IMR-90 (cell line): ENCODE measurements at regions not wholly inside any gene's neighbourhood (a gene's known extent, or its start where the extent isn't known, plus 50 kb on each side); places are given as distances from the start of the nearest gene placed in this dataset.

ENCODE experiments used
- ATAC-seq: fragments of 200-7000 bp; cut with Tn5 transposase; 2 replicates; pipeline ENCODE4 v1.9.1; 2020; ENCODE audit warnings: low read depth, mild to moderate bottlenecking, moderate library complexity
- BruUV-seq: library from RNA; stranded (reverse); fragments of 400-500 nt; replicated peaks from 2 replicates; lab custom pipeline; 2021; lab: Mats Ljungman, UMichigan
- CTCF ChIA-PET: fragments of 300-600 bp; formaldehyde crosslinking; extraction: SDS; loops from one replicate; lab custom pipeline; 2021; ENCODE audit warnings: antibody characterized with exemption; lab: Yijun Ruan, JAX
- POLR2A ChIA-PET: fragments of 300-600 bp; sonication (Branson Sonifier 250); formaldehyde crosslinking; loops from one replicate; lab custom pipeline; 2022; ENCODE audit warnings: antibody characterized with exemption; ENCODE audit not compliant: unreplicated experiment; lab: Charles Lee
- DNase-seq: peaks from one replicate; pipeline ENCODE4 v3.0.0; 2013
- H2AFZ ChIP-seq: replicated peaks from 2 replicates; pipeline ENCODE3; 2013; ENCODE audit warnings: low read length, mild to moderate bottlenecking; ENCODE audit not compliant: poor library complexity
- H2AK5ac ChIP-seq: 2 replicates; pipeline ENCODE4 v1.6.1; 2013; ENCODE audit warnings: low read depth, low read length, inconsistent platforms
- H2AK9ac ChIP-seq: replicated peaks from 2 replicates; pipeline ENCODE3; 2013; ENCODE audit warnings: mild to moderate bottlenecking, low read depth, low read length, moderate library complexity; ENCODE audit not compliant: poor library complexity
- H2BK120ac ChIP-seq: 2 replicates; pipeline ENCODE4 v1.6.1; 2013; ENCODE audit warnings: low read depth, low read length, inconsistent platforms
- H2BK15ac ChIP-seq: 3 replicates; pipeline ENCODE4 v1.6.1; 2013; ENCODE audit warnings: low read depth, low read length, inconsistent platforms
- H2BK20ac ChIP-seq: 2 replicates; pipeline ENCODE4 v1.6.1; 2013; ENCODE audit warnings: low read depth, mild to moderate bottlenecking, inconsistent platforms, low read length, moderate library complexity
- H2BK5ac ChIP-seq: 2 replicates; pipeline ENCODE4 v1.6.1; 2013; ENCODE audit warnings: mild to moderate bottlenecking, low read depth, low read length, inconsistent platforms; ENCODE audit not compliant: poor library complexity, severe bottlenecking
- H3K14ac ChIP-seq: replicated peaks from 2 replicates; pipeline ENCODE4 v1.6.1; 2013; ENCODE audit warnings: low read depth, low read length, inconsistent platforms
- H3K18ac ChIP-seq: 2 replicates; pipeline ENCODE4 v1.6.1; 2013; ENCODE audit warnings: low read depth, low read length, control low read depth
- H3K23ac ChIP-seq: 2 replicates; pipeline ENCODE4 v1.6.1; 2013; ENCODE audit warnings: low read depth, low read length, inconsistent platforms
- H3K27ac ChIP-seq: 2 replicates; pipeline ENCODE4 v1.5.1; 2013; ENCODE audit warnings: mild to moderate bottlenecking, control low read depth, low read length; ENCODE audit not compliant: insufficient read depth
- H3K27me3 ChIP-seq: 2 replicates; pipeline ENCODE4 v1.6.1; 2013; ENCODE audit warnings: low read length; ENCODE audit not compliant: control insufficient read depth, insufficient read depth
- H3K36me3 ChIP-seq: 2 replicates; pipeline ENCODE4 v1.6.1; 2013; ENCODE audit warnings: low read length, mixed read lengths; ENCODE audit not compliant: control insufficient read depth, insufficient read depth
- H3K4ac ChIP-seq: 2 replicates; pipeline ENCODE4 v1.6.1; 2013; ENCODE audit warnings: low read depth, low read length, inconsistent platforms
- H3K4me1 ChIP-seq: 2 replicates; pipeline ENCODE4 v1.6.1; 2013; ENCODE audit warnings: low read length, mixed read lengths; ENCODE audit not compliant: control insufficient read depth, insufficient read depth
- H3K4me2 ChIP-seq: 2 replicates; pipeline ENCODE4 v1.6.1; 2013; ENCODE audit warnings: low read depth, mild to moderate bottlenecking, control low read depth, low read length, moderate library complexity
- H3K4me3 ChIP-seq: 2 replicates; pipeline ENCODE4 v1.5.1; 2013; ENCODE audit warnings: low read depth, mild to moderate bottlenecking, control low read depth, low read length, moderate library complexity; ENCODE audit not compliant: insufficient read depth
- H3K56ac ChIP-seq: 2 replicates; pipeline ENCODE4 v1.6.1; 2013; ENCODE audit warnings: low read length, inconsistent platforms; ENCODE audit not compliant: insufficient read depth; ENCODE audit errors: extremely low read depth
- H3K79me1 ChIP-seq, 2 experiments: 2 replicates each; pipeline ENCODE4 v1.6.1; 2013; ENCODE audit warnings: low read length in 2 of 2, inconsistent platforms in 1 of 2, low read depth in 1 of 2
- H3K9ac ChIP-seq: 2 replicates; pipeline ENCODE4 v1.6.1; 2013; ENCODE audit warnings: low read depth, low read length, control low read depth
- H3K9me1 ChIP-seq: 2 replicates; pipeline ENCODE4 v1.6.1; 2013; ENCODE audit warnings: low read length, inconsistent platforms; ENCODE audit not compliant: insufficient read depth
- H3K9me3 ChIP-seq: 2 replicates; pipeline ENCODE4 v1.6.1; 2013; ENCODE audit warnings: low read length; ENCODE audit not compliant: control insufficient read depth, insufficient read depth
- H4K20me1 ChIP-seq: 2 replicates; pipeline ENCODE4 v1.6.1; 2013; ENCODE audit warnings: low read length, inconsistent platforms; ENCODE audit not compliant: insufficient read depth
- H4K5ac ChIP-seq: 2 replicates; pipeline ENCODE4 v1.6.1; 2013; ENCODE audit warnings: mild to moderate bottlenecking, low read depth, low read length, control low read depth
- H4K8ac ChIP-seq, 2 experiments: 2 replicates each; pipeline ENCODE4 v1.6.1; 2013; ENCODE audit warnings: low read depth in 2 of 2, low read length in 2 of 2, control low read depth in 1 of 2, inconsistent platforms in 1 of 2
- H4K91ac ChIP-seq: 2 replicates; pipeline ENCODE4 v1.6.1; 2013; ENCODE audit warnings: low read depth, low read length, inconsistent platforms; ENCODE audit not compliant: insufficient read depth
- CTCF ChIP-seq: conservative IDR thresholded peaks from 2 replicates; pipeline ENCODE4 v1.5.1; 2012; ENCODE audit warnings: mild to moderate bottlenecking, low read depth, low read length, improper control_type of control experiment
- FOS ChIP-seq: fragments of 150-350 bp; IDR thresholded peaks from 2 replicates; pipeline ENCODE4 v1.6.1; 2016; ENCODE audit warnings: low read depth, low read length
- MAFK ChIP-seq: IDR thresholded peaks from 2 replicates; pipeline ENCODE4 v1.6.1; 2012; ENCODE audit warnings: low read depth, low read length, improper control_type of control experiment
- RAD21 ChIP-seq: IDR thresholded peaks from 2 replicates; pipeline ENCODE4 v1.6.1; 2012; ENCODE audit warnings: low read length, improper control_type of control experiment
- RCOR1 ChIP-seq: IDR thresholded peaks from 2 replicates; pipeline ENCODE4 v1.6.1; 2012; ENCODE audit warnings: mild to moderate bottlenecking, low read length, improper control_type of control experiment; ENCODE audit not compliant: insufficient replicate concordance
- RFX5 ChIP-seq: IDR thresholded peaks from 2 replicates; pipeline ENCODE4 v1.8.0; 2012; ENCODE audit warnings: low read depth, mild to moderate bottlenecking, low read length, moderate library complexity
- USF2 ChIP-seq: fragments of 150-350 bp; IDR thresholded peaks from 2 replicates; pipeline ENCODE4 v1.6.1; 2017; ENCODE audit warnings: mild to moderate bottlenecking, antibody characterized with exemption, low read length, low read depth
- WGBS, 2 experiments: methylation state at CpG; one replicate each; pipeline versions ENCODE4 v1.1.5 to v1.1.7; 2013; ENCODE audit warnings: missing lambda C conversion rate in 2 of 2; ENCODE audit not compliant: insufficient read length in 1 of 2; ENCODE audit errors: extremely low coverage in 2 of 2; 5-methylcytosine and 5-hydroxymethylcytosine counted together
- dilution Hi-C: fragments of 300-500 bp; cut with HindIII; formaldehyde crosslinking; loops from one replicate; pipeline ENCODE4 v1.14.3; 2018; ENCODE audit warnings: low sequenced_read_pairs; ENCODE audit not compliant: unreplicated experiment
- in situ Hi-C: fragments of 300-500 bp; cut with MboI; formaldehyde crosslinking; loops from 3 replicates; pipeline ENCODE4 v1.14.3; 2019; ENCODE audit warnings: low sequenced_read_pairs, inconsistent platforms, mixed read lengths
- intact Hi-C: fragments of 100-400 bp; cut with micrococcal nuclease; formaldehyde crosslinking; loops from 2 replicates; pipeline ENCODE4 v1.10.0; 2022

- no peak overlapping the region for H3K4me3 ChIP-seq
- H3K18ac ChIP-seq, result no peak overlapping the region
- H3K79me1 ChIP-seq, result no peaks in the 10 kb centered on the region
- H3K36me3 ChIP-seq, result no peaks in the 10 kb centered on the region
- H2BK5ac ChIP-seq, result no peak overlapping the region
- H3K56ac ChIP-seq, result no peak overlapping the region
- H3K14ac ChIP-seq, result no peak overlapping the region
- no TSS peak for BruUV-seq
- H4K8ac ChIP-seq, result no peak overlapping the region
- no peak for DNase-seq
- no peak overlapping the region for H3K4ac ChIP-seq
- H4K20me1 ChIP-seq, result no peaks in the 10 kb centered on the region
- H4K91ac ChIP-seq, result no peak overlapping the region
- H2AFZ ChIP-seq, result no peak overlapping the region
- no peak overlapping the region for H2BK15ac ChIP-seq
- intact Hi-C loops, result no loop called here
- no peak for ATAC-seq
- no peaks in the 10 kb centered on the region for H3K4me1 ChIP-seq
- H3K27me3 ChIP-seq, result no peaks in the 10 kb centered on the region
- no peak overlapping the region for H2BK20ac ChIP-seq
- H3K9me3 ChIP-seq, result no peaks in the 10 kb centered on the region
- no peak overlapping the region for H2AK5ac ChIP-seq
- no peak overlapping the region for H2AK9ac ChIP-seq
- H3K23ac ChIP-seq, result no peak overlapping the region
- no peak overlapping the region for H3K27ac ChIP-seq
- no peak overlapping the region for H3K9ac ChIP-seq
- dilution Hi-C loops, result no loop called here
- in situ Hi-C loops, result no loop called here
- no peak overlapping the region for H3K4me2 ChIP-seq
- ChIA-PET CTCF (no interaction called here), POLR2A (no interaction called here)
- no peak overlapping the region for H4K5ac ChIP-seq
- no CpG with 5 or more reads among the region's 3 CpGs for WGBS, 2 experiments
- H2BK120ac ChIP-seq, result no peak overlapping the region
- no peaks in the 10 kb centered on the region for H3K9me1 ChIP-seq
- TF ChIP-seq RCOR1 (no peak), CTCF (no peak), RAD21 (no peak), MAFK (no peak), FOS (no peak), USF2 (no peak), RFX5 (no peak)
Observed at GRCh38 chr4:57633212-57633859, 523.2 kb upstream of the IGFBP7 start.
